PC-3 (cell line): ENCODE measurements at regions not wholly inside any gene's neighbourhood (a gene's known extent, or its start where the extent isn't known, plus 50 kb on each side); places are given as distances from the start of the nearest gene placed in this dataset.

Source experiments
- EZH2 ChIP-seq: fragments of 300-600 bp; sonication (generic); IDR thresholded peaks from one replicate; pipeline ENCODE4 v1.6.1; 2017; ENCODE audit warnings: antibody characterized with exemption, mild to moderate bottlenecking, low read length; ENCODE audit not compliant: unreplicated experiment
- EZH2phosphoT487 ChIP-seq: fragments of 300-600 bp; sonication (generic); IDR thresholded peaks from 2 replicates; pipeline ENCODE4 v1.6.1; 2018; ENCODE audit warnings: mild to moderate bottlenecking, antibody characterized with exemption, low read length, borderline replicate concordance
- TF ChIP-seq, protein P1 (sequence below): fragments of 300-600 bp; sonication (generic); conservative IDR thresholded peaks from 2 replicates; pipeline ENCODE4 v1.5.1; 2017; ENCODE audit warnings: antibody characterized with exemption, low read depth, mild to moderate bottlenecking, low read length

GRCh38 chr6:84330325-84330724 lies 102.9 kb upstream of the CEP162 start:
- TF ChIP-seq, protein P1, sequence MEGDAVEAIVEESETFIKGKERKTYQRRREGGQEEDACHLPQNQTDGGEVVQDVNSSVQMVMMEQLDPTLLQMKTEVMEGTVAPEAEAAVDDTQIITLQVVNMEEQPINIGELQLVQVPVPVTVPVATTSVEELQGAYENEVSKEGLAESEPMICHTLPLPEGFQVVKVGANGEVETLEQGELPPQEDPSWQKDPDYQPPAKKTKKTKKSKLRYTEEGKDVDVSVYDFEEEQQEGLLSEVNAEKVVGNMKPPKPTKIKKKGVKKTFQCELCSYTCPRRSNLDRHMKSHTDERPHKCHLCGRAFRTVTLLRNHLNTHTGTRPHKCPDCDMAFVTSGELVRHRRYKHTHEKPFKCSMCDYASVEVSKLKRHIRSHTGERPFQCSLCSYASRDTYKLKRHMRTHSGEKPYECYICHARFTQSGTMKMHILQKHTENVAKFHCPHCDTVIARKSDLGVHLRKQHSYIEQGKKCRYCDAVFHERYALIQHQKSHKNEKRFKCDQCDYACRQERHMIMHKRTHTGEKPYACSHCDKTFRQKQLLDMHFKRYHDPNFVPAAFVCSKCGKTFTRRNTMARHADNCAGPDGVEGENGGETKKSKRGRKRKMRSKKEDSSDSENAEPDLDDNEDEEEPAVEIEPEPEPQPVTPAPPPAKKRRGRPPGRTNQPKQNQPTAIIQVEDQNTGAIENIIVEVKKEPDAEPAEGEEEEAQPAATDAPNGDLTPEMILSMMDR, result no peak
- no peak for TF ChIP-seq EZH2phosphoT487
- no peak for TF ChIP-seq EZH2
